ENCODE measurements at regions not wholly inside any gene's neighbourhood (a gene's known extent, or its start where the extent isn't known, plus 50 kb on each side); places are given as distances from the start of the nearest gene placed in this dataset.

GRCh38 chr17:73947966-73948355, 255.5 kb upstream of the RPL38 start:
- 63 to 82% methylated on average over 2 to 4 of the region's 4 CpGs for WGBS, 2 donors (ENCODE audit: low coverage in 1 of 2)
- Histone ChIP-seq H3K4me1 (peaks cover 0 to 11% (median 10%) of the 10 kb centered on the region in 4 donors), H3K36me3 (no peaks in the 10 kb centered on the region), H3K27ac (no peak overlapping the region), H3K9me3 (no peaks in the 10 kb centered on the region), H3K27me3 (peaks cover 22% of the 10 kb centered on the region), H3K4me3 (no peak overlapping the region)
- no peak for TF ChIP-seq POLR2A (IDR thresholded peaks at IDR 0.05)
- no peak for TF ChIP-seq POLR2AphosphoS5 (IDR thresholded peaks at IDR 0.05)
- TF ChIP-seq EP300 (IDR thresholded peaks at IDR 0.05; ENCODE audit: low read depth) = no peak
- TF ChIP-seq CTCF (IDR thresholded peaks at IDR 0.05) = no peak
- in situ Hi-C loops (cut with MboI; ENCODE audit: low pct_ligation_motif_present in 1 of 4, low pct_unique_long_range_greater_than_20kb in 1 of 4, low sequenced_read_pairs in 3 of 4) (no loop called here), intact Hi-C loops (cut with DNase I; ENCODE audit: low total_unique reads) (no loop called here)
- no peak for DNase-seq

- TF ChIP-seq CTCF (IDR thresholded peaks at IDR 0.05) = no peak
- no peak for TF ChIP-seq POLR2AphosphoS5 (IDR thresholded peaks at IDR 0.05)
- TF ChIP-seq EP300 (IDR thresholded peaks at IDR 0.05; ENCODE audit: low read depth) = no peak
- no peak for TF ChIP-seq POLR2A (IDR thresholded peaks at IDR 0.05)
- Histone ChIP-seq H3K4me1 (peaks cover 0 to 11% (median 10%) of the 10 kb centered on the region in 4 donors), H3K36me3 (no peaks in the 10 kb centered on the region), H3K27me3 (peaks cover 23% of the 10 kb centered on the region), H3K4me3 (no peak overlapping the region), H3K9me3 (no peaks in the 10 kb centered on the region), H3K27ac (no peak overlapping the region)
- in situ Hi-C loops (cut with MboI; ENCODE audit: low pct_ligation_motif_present in 1 of 4, low pct_unique_long_range_greater_than_20kb in 1 of 4, low sequenced_read_pairs in 3 of 4) = no loop called here
- WGBS, 2 donors (ENCODE audit: low coverage in 1 of 2) = 53 to 76% methylated on average over 6 to 13 of the region's 13 CpGs
- no peak for DNase-seq
- intact Hi-C loops (cut with DNase I; ENCODE audit: low total_unique reads) = no loop called here
Measured at GRCh38 chr17:73949903-73950592, 253.4 kb upstream of the RPL38 start.

GRCh38 chr17:73950593-73950914, 252.9 kb upstream of the RPL38 start:
- WGBS, 2 donors (ENCODE audit: low coverage in 1 of 2) = 73 to 81% methylated on average over 5 to 8 of the region's 8 CpGs
- no peaks in the 10 kb centered on the region for H3K36me3 ChIP-seq
- no peaks in the 10 kb centered on the region for H3K9me3 ChIP-seq
- no peak overlapping the region for H3K27ac ChIP-seq
- intact Hi-C loops (cut with DNase I; ENCODE audit: low total_unique reads) = no loop called here
- in situ Hi-C loops (cut with MboI; ENCODE audit: low pct_ligation_motif_present in 1 of 4, low pct_unique_long_range_greater_than_20kb in 1 of 4, low sequenced_read_pairs in 3 of 4) = no loop called here
- peaks cover 23% of the 10 kb centered on the region for H3K27me3 ChIP-seq
- TF ChIP-seq EP300 (IDR thresholded peaks at IDR 0.05; ENCODE audit: low read depth) (no peak), POLR2AphosphoS5 (IDR thresholded peaks at IDR 0.05) (no peak), POLR2A (IDR thresholded peaks at IDR 0.05) (no peak), CTCF (IDR thresholded peaks at IDR 0.05) (no peak)
- no peak for DNase-seq
- H3K4me1 ChIP-seq = peaks cover 0 to 11% (median 11%) of the 10 kb centered on the region in 4 donors
- no peak overlapping the region for H3K4me3 ChIP-seq

GRCh38 chr17:73952082-73952479, 251.4 kb upstream of the RPL38 start:
- intact Hi-C loops (cut with DNase I; ENCODE audit: low total_unique reads) = no loop called here
- peak overlapping the region in 3 of 4 donors; percentile 20 to 35 (median 26) for H3K4me3 ChIP-seq
- H3K36me3 ChIP-seq = no peaks in the 10 kb centered on the region
- no peak overlapping the region for H3K27ac ChIP-seq
- in situ Hi-C loops (cut with MboI; ENCODE audit: low pct_ligation_motif_present in 1 of 4, low pct_unique_long_range_greater_than_20kb in 1 of 4, low sequenced_read_pairs in 3 of 4) = no loop called here
- no peaks in the 10 kb centered on the region for H3K9me3 ChIP-seq
- 25% methylated on average over 20 of the region's 20 CpGs; no CpG with 5 or more reads in 1 of the 2 donors for WGBS, 2 donors (ENCODE audit: low coverage in 1 of 2)
- no peak for DNase-seq
- H3K27me3 ChIP-seq = peaks cover 23% of the 10 kb centered on the region
- peaks cover 0 to 23% (median 17%) of the 10 kb centered on the region in 4 donors for H3K4me1 ChIP-seq
- TF ChIP-seq EP300 (IDR thresholded peaks at IDR 0.05; ENCODE audit: low read depth) (no peak), POLR2AphosphoS5 (IDR thresholded peaks at IDR 0.05) (no peak), CTCF (IDR thresholded peaks at IDR 0.05) (no peak), POLR2A (IDR thresholded peaks at IDR 0.05) (no peak)

All from transverse colon (tissue), 4 donors.